ENCODE measurements at regions not wholly inside any gene's neighbourhood (a gene's known extent, or its start where the extent isn't known, plus 50 kb on each side); places are given as distances from the start of the nearest gene placed in this dataset.

DNA sequence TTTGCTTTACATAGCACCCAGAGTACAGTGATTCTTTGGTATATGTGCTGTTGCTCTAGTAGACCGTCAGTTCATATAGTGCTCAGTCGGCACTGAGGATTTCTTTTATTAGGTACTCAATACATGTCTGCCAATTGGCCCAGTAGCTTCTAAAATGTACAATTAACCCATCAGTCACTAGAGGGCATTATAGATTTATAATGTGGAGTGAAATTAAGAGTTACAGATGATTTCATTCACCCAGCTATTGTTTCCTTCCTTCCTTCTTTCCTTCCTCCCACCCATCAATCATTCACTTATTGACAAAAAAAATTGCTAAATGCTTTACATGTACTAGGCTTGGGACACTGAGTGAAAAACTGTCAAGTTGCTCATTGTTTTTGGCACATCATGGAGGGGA is 263.6 kb upstream of the USP24 start:
- no peaks in the 10 kb centered on the region for H3K9me3 ChIP-seq
- in situ Hi-C loops (cut with MboI; ENCODE audit: low pct_ligation_motif_present in 1 of 4, low pct_unique_long_range_greater_than_20kb in 1 of 4, low sequenced_read_pairs in 3 of 4), result no loop called here
- TF ChIP-seq CTCF (IDR thresholded peaks at IDR 0.05) (peak in 2 of 5 experiments; percentile 21 to 22), POLR2AphosphoS5 (IDR thresholded peaks at IDR 0.05) (no peak)
- H3K36me3 ChIP-seq, result no peaks in the 10 kb centered on the region
- no peak for DNase-seq
- H3K27ac ChIP-seq, result no peak overlapping the region
- H3K4me1 ChIP-seq, result peaks cover 0 to 24% (median 11%) of the 10 kb centered on the region in 4 donors
- intact Hi-C loops (cut with DNase I; ENCODE audit: low total_unique reads), result no loop called here
- H3K27me3 ChIP-seq, result no peaks in the 10 kb centered on the region
- no peak overlapping the region for H3K4me3 ChIP-seq
- WGBS, 2 donors (ENCODE audit: low coverage in 1 of 2), result 65% methylated on average over 2 of the region's 2 CpGs; no CpG with 5 or more reads in 1 of the 2 donors

DNA sequence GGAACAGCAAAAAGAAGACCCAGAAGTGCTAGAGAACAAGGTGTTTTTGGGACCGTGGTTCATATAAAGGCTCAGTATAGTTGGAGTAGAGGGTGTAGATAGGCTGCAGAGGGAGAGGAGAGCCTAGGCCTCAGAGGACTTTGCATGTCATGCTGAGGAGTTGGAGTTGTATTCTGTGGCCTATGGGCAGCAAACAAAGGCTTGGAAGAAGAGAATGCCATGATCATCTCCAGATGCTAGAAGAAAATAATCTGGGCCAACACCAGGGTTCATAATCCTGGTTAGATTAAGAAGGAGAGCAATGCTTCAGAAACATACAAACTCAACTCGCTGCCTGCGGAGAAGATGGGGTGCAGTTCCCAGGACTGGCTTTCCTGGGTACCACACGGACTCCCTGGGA is 262.8 kb upstream of the USP24 start:
- Histone ChIP-seq H3K9me3 (no peaks in the 10 kb centered on the region), H3K36me3 (no peaks in the 10 kb centered on the region), H3K27ac (no peak overlapping the region), H3K4me3 (no peak overlapping the region), H3K27me3 (no peaks in the 10 kb centered on the region), H3K4me1 (peaks cover 0 to 24% (median 11%) of the 10 kb centered on the region in 4 donors)
- WGBS, 2 donors (ENCODE audit: low coverage in 1 of 2), result 89 to 100% methylated on average over 1 to 4 of the region's 4 CpGs
- TF ChIP-seq POLR2AphosphoS5 (IDR thresholded peaks at IDR 0.05) (no peak), EP300 (IDR thresholded peaks at IDR 0.05; ENCODE audit: low read depth) (no peak), POLR2A (IDR thresholded peaks at IDR 0.05) (no peak), CTCF (IDR thresholded peaks at IDR 0.05) (no peak)
- intact Hi-C loops (cut with DNase I; ENCODE audit: low total_unique reads), result no loop called here
- in situ Hi-C loops (cut with MboI; ENCODE audit: low pct_ligation_motif_present in 1 of 4, low pct_unique_long_range_greater_than_20kb in 1 of 4, low sequenced_read_pairs in 3 of 4), result no loop called here
- DNase-seq, result no peak

- Histone ChIP-seq H3K36me3 (no peaks in the 10 kb centered on the region), H3K27ac (no peak overlapping the region), H3K27me3 (no peaks in the 10 kb centered on the region), H3K4me3 (no peak overlapping the region), H3K9me3 (no peaks in the 10 kb centered on the region), H3K4me1 (peaks cover 0 to 24% (median 11%) of the 10 kb centered on the region in 4 donors)
- WGBS, 2 donors (ENCODE audit: low coverage in 1 of 2), result 56 to 74% methylated on average over 4 to 6 of the region's 6 CpGs
- TF ChIP-seq POLR2AphosphoS5 (IDR thresholded peaks at IDR 0.05) (no peak), CTCF (IDR thresholded peaks at IDR 0.05) (no peak), EP300 (IDR thresholded peaks at IDR 0.05; ENCODE audit: low read depth) (no peak), POLR2A (IDR thresholded peaks at IDR 0.05) (no peak)
- no peak for DNase-seq
- intact Hi-C loops (cut with DNase I; ENCODE audit: low total_unique reads), result no loop called here
- in situ Hi-C loops (cut with MboI; ENCODE audit: low pct_ligation_motif_present in 1 of 4, low pct_unique_long_range_greater_than_20kb in 1 of 4, low sequenced_read_pairs in 3 of 4), result no loop called here
Measured at GRCh38 chr1:55476445-55477015, 261.4 kb upstream of the USP24 start.

GRCh38 chr1:55474168-55474786 is 259.1 kb upstream of the USP24 start:
- intact Hi-C loops (cut with DNase I; ENCODE audit: low total_unique reads), result no loop called here
- H3K4me3 ChIP-seq, result no peak overlapping the region
- H3K27ac ChIP-seq, result no peak overlapping the region
- no peaks in the 10 kb centered on the region for H3K27me3 ChIP-seq
- 56 to 63% methylated on average over 1 of the region's 1 CpG for WGBS, 2 donors (ENCODE audit: low coverage in 1 of 2)
- TF ChIP-seq CTCF (IDR thresholded peaks at IDR 0.05) (no peak), POLR2A (IDR thresholded peaks at IDR 0.05) (no peak), POLR2AphosphoS5 (IDR thresholded peaks at IDR 0.05) (no peak), EP300 (IDR thresholded peaks at IDR 0.05; ENCODE audit: low read depth) (no peak)
- H3K9me3 ChIP-seq, result no peaks in the 10 kb centered on the region
- H3K36me3 ChIP-seq, result no peaks in the 10 kb centered on the region
- H3K4me1 ChIP-seq, result peaks cover 0 to 8% (median 4%) of the 10 kb centered on the region in 4 donors
- no peak for DNase-seq
- in situ Hi-C loops (cut with MboI; ENCODE audit: low pct_ligation_motif_present in 1 of 4, low pct_unique_long_range_greater_than_20kb in 1 of 4, low sequenced_read_pairs in 3 of 4), result no loop called here
